GM12878 (cell line): ENCODE measurements at regions not wholly inside any gene's neighbourhood (a gene's known extent, or its start where the extent isn't known, plus 50 kb on each side); places are given as distances from the start of the nearest gene placed in this dataset.
A peak's percentile ranks its signal among the peaks of the same experiment; 100 is the strongest.

Experiments
- ATF2 ChIP-seq: IDR thresholded peaks from 2 replicates; pipeline ENCODE4 v1.6.1; 2012; ENCODE audit warnings: low read length, inconsistent platforms
- CEBPB ChIP-seq, 2 experiments: fragments of 150-350 bp in 1 of 2; IDR thresholded peaks; 2 replicates each; pipeline ENCODE4 v1.6.1; 2012 to 2014; ENCODE audit warnings: low read depth in 2 of 2, low read length in 2 of 2, borderline replicate concordance in 1 of 2, inconsistent platforms in 1 of 2
- CHD1 ChIP-seq: IDR thresholded peaks from 2 replicates; pipeline ENCODE4 v1.6.1; 2012; ENCODE audit warnings: low read depth, low read length, improper control_type of control experiment
- DPF2 ChIP-seq: fragments of 450-650 bp; IDR thresholded peaks from 2 replicates; pipeline ENCODE4 v1.6.1; 2017; ENCODE audit warnings: mild to moderate bottlenecking
- EED ChIP-seq: sonication (generic); IDR thresholded peaks from 2 replicates; pipeline ENCODE4 v1.6.1; 2016; ENCODE audit warnings: antibody characterized with exemption, low read depth
- EZH2 ChIP-seq: IDR thresholded peaks from 2 replicates; pipeline ENCODE4 v1.6.1; 2012; ENCODE audit warnings: low read depth, mild to moderate bottlenecking, control low read depth, inconsistent platforms, low read length, borderline replicate concordance; ENCODE audit not compliant: control insufficient read depth
- HDAC2 ChIP-seq: fragments of 200-600 bp; sonication (generic); IDR thresholded peaks from 2 replicates; pipeline ENCODE4 v1.6.1; 2017
- HDAC6 ChIP-seq: fragments of 200-600 bp; sonication (generic); IDR thresholded peaks from one replicate; pipeline ENCODE4 v1.8.0; 2017; ENCODE audit warnings: antibody characterized with exemption; ENCODE audit not compliant: unreplicated experiment
- IKZF1 ChIP-seq: fragments of 450-650 bp; conservative IDR thresholded peaks from 2 replicates; pipeline ENCODE4 v1.6.1; 2017; ENCODE audit warnings: antibody characterized with exemption, mild to moderate bottlenecking
- MLLT1 ChIP-seq: fragments of 450-650 bp; IDR thresholded peaks from 2 replicates; pipeline ENCODE4 v1.6.1; 2016; ENCODE audit warnings: mild to moderate bottlenecking
- MTA2 ChIP-seq: fragments of 450-650 bp; IDR thresholded peaks from 2 replicates; pipeline ENCODE4 v1.6.1; 2016; ENCODE audit warnings: low read depth, mild to moderate bottlenecking, moderate library complexity
- NBN ChIP-seq: fragments of 450-650 bp; IDR thresholded peaks from 2 replicates; pipeline ENCODE4 v1.6.1; 2016
- NRF1 ChIP-seq: conservative IDR thresholded peaks from 2 replicates; pipeline ENCODE4 v1.6.1; 2011; ENCODE audit warnings: mild to moderate bottlenecking, low read depth, low read length, improper control_type of control experiment
- PBX3 ChIP-seq: IDR thresholded peaks from 2 replicates; pipeline ENCODE4 v1.6.1; 2011; ENCODE audit warnings: mild to moderate bottlenecking, low read depth, low read length, moderate library complexity; ENCODE audit not compliant: insufficient replicate concordance
- SREBF1 ChIP-seq: IDR thresholded peaks from 2 replicates; pipeline ENCODE4 v1.6.1; 2012; ENCODE audit warnings: mild to moderate bottlenecking, low read length
- SUZ12 ChIP-seq: fragments of 200-600 bp; sonication (generic); IDR thresholded peaks from one replicate; pipeline ENCODE4 v1.6.1; 2018; ENCODE audit warnings: antibody characterized with exemption, mild to moderate bottlenecking; ENCODE audit not compliant: unreplicated experiment
- TAF1 ChIP-seq: IDR thresholded peaks from 2 replicates; pipeline ENCODE4 v1.6.1; 2011; ENCODE audit warnings: mild to moderate bottlenecking, low read depth, low read length, borderline replicate concordance
- YBX1 ChIP-seq: fragments of 450-650 bp; IDR thresholded peaks from 2 replicates; pipeline ENCODE4 v1.6.1; 2016; ENCODE audit warnings: antibody characterized with exemption
- ZBED1 ChIP-seq: IDR thresholded peaks from 2 replicates; pipeline ENCODE4 v1.6.1; 2016; ENCODE audit warnings: borderline replicate concordance
- ZNF207 ChIP-seq: fragments of 450-650 bp; IDR thresholded peaks from 2 replicates; pipeline ENCODE4 v1.6.1; 2014; ENCODE audit warnings: antibody characterized with exemption, mild to moderate bottlenecking, borderline replicate concordance
- TF ChIP-seq, protein P1 (sequence below): fragments of 450-650 bp; formaldehyde crosslinking; IDR thresholded peaks from 2 replicates; pipeline ENCODE4 v1.4.0; 2020; ENCODE audit warnings: mild to moderate bottlenecking, moderate library complexity
- TF ChIP-seq, protein P2 (sequence below): fragments of 450-650 bp; IDR thresholded peaks from 2 replicates; pipeline ENCODE4 v1.6.1; 2016; ENCODE audit warnings: mild to moderate bottlenecking

DNA sequence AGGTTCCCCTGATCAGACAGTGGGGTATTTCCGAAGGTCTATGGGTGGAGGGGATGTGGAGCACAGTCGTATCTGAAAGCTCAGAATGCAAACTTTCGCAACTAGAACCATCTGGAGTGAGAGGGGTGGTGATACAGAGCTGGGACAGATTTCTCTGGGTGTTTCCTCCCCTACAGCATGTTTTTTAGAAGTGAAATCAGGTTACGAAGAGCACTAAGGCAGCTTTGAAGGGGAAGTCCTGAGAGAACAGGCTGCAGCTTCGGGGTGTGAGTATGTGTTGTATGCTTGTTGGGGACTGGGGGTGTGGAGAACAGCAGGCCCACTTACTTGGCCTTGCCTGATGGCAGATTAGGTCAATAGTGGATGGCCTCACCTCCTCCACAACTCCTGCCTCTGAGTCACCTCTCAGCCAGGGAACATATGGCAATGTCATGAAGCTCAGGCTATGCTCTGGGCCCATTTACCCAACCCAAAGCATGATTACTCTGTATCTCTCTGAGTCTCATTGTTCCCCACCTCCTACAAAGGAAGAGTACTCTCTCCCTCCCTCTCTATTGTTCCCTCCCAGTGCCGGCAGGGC, 107.2 kb upstream of the RASGRP1 start (continued):
- no peak for TF ChIP-seq PBX3
- TF ChIP-seq NRF1 = no peak
- TF ChIP-seq TAF1 = peak; percentile 30; the same call in 1 of the 2 replicates
- TF ChIP-seq NBN = peak; percentile 88
- TF ChIP-seq MTA2 = peak; percentile 59
- TF ChIP-seq DPF2 = 0 out of 2 replicates have a peak, but pooled peaks have one; percentile 68
- TF ChIP-seq, protein P1, sequence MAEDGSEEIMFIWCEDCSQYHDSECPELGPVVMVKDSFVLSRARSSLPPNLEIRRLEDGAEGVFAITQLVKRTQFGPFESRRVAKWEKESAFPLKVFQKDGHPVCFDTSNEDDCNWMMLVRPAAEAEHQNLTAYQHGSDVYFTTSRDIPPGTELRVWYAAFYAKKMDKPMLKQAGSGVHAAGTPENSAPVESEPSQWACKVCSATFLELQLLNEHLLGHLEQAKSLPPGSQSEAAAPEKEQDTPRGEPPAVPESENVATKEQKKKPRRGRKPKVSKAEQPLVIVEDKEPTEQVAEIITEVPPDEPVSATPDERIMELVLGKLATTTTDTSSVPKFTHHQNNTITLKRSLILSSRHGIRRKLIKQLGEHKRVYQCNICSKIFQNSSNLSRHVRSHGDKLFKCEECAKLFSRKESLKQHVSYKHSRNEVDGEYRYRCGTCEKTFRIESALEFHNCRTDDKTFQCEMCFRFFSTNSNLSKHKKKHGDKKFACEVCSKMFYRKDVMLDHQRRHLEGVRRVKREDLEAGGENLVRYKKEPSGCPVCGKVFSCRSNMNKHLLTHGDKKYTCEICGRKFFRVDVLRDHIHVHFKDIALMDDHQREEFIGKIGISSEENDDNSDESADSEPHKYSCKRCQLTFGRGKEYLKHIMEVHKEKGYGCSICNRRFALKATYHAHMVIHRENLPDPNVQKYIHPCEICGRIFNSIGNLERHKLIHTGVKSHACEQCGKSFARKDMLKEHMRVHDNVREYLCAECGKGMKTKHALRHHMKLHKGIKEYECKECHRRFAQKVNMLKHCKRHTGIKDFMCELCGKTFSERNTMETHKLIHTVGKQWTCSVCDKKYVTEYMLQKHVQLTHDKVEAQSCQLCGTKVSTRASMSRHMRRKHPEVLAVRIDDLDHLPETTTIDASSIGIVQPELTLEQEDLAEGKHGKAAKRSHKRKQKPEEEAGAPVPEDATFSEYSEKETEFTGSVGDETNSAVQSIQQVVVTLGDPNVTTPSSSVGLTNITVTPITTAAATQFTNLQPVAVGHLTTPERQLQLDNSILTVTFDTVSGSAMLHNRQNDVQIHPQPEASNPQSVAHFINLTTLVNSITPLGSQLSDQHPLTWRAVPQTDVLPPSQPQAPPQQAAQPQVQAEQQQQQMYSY = no peak
- TF ChIP-seq IKZF1 = peak; percentile 55
- no peak for TF ChIP-seq SREBF1
- TF ChIP-seq ZNF207 = no peak; the same call in 1 of the 2 replicates
- TF ChIP-seq CEBPB (IDR thresholded peaks at IDR 0.05; ENCODE audit: borderline replicate concordance in 1 of 2, low read depth in 2 of 2, low read length in 2 of 2) = no peak
- TF ChIP-seq, protein P2, sequence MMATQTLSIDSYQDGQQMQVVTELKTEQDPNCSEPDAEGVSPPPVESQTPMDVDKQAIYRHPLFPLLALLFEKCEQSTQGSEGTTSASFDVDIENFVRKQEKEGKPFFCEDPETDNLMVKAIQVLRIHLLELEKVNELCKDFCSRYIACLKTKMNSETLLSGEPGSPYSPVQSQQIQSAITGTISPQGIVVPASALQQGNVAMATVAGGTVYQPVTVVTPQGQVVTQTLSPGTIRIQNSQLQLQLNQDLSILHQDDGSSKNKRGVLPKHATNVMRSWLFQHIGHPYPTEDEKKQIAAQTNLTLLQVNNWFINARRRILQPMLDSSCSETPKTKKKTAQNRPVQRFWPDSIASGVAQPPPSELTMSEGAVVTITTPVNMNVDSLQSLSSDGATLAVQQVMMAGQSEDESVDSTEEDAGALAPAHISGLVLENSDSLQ = no peak
- TF ChIP-seq MLLT1 = peak; percentile 89
- 0 out of 2 replicates have a peak, but pooled peaks have one; percentile 11 for TF ChIP-seq CHD1
- TF ChIP-seq ATF2 = no peak
- no peak for TF ChIP-seq SUZ12
- TF ChIP-seq HDAC6 = no peak
- no peak for TF ChIP-seq EZH2
- no peak for TF ChIP-seq ZBED1
- TF ChIP-seq EED = peak; percentile 46; the same call in 1 of the 2 replicates
- no peak for TF ChIP-seq YBX1
- no peak for TF ChIP-seq HDAC2
